ENCODE measurements at regions not wholly inside any gene's neighbourhood (a gene's known extent, or its start where the extent isn't known, plus 50 kb on each side); places are given as distances from the start of the nearest gene placed in this dataset.

DNA sequence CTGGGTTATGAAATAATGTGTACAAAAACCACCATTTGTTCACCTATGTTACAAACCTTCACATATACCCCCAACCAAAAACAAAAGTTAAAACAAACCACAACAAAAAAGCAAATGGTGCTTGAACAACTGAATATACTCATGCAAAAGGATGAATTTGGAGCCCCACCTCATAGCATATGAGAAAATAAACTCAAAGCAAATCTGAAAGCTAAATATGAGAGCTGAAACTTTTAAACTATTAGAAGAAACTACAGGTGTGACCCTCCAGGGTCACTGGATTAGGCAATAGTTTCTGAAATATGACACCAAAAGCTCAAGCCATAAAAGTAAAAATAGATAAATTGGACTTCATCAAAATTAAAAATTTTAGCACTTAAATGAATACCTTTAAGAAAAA is 215.5 kb upstream of the CHRM3 start:
- H3K4me1 ChIP-seq (replicated peaks in 1 of 2; ENCODE audit: control insufficient read depth in 2 of 2, insufficient read depth in 2 of 2, low read length in 2 of 2): no peaks in the 10 kb centered on the region
- no peak overlapping the region for H3K4me2 ChIP-seq (ENCODE audit: insufficient read depth, low read length)
- no peak overlapping the region for H3K27ac ChIP-seq (ENCODE audit: extremely low read depth, low read depth, low read length)
- DNase-seq (ENCODE audit: extremely low read depth in 1 of 4, low spot score in 3 of 4) (no peak), FAIRE-seq (no peak), ATAC-seq (no peak)
- H3K9me1 ChIP-seq (ENCODE audit: control insufficient read depth, insufficient read depth, low read length): no peaks in the 10 kb centered on the region
- H3K36me3 ChIP-seq (ENCODE audit: control insufficient read depth, insufficient read depth, low read length): no peaks in the 10 kb centered on the region
- intact Hi-C loops (cut with micrococcal nuclease): no loop called here
- no peak overlapping the region for H3K4me3 ChIP-seq
- H3K9ac ChIP-seq (ENCODE audit: insufficient read depth in 1 of 2, low read depth in 2 of 2, low read length in 2 of 2): no peak overlapping the region
- CTCF ChIA-PET (ENCODE audit: low intra/inter-chr PET ratio): no interaction called here
- H4K20me1 ChIP-seq (replicated peaks; ENCODE audit: control insufficient read depth, insufficient read depth, low read length): no peaks in the 10 kb centered on the region
- H3K9me3 ChIP-seq (replicated peaks; ENCODE audit: control insufficient read depth, insufficient read depth, low read depth, low read length): peaks cover 2% of the 10 kb centered on the region; the same call in 1 of the 2 replicates
- no peaks in the 10 kb centered on the region for H3K27me3 ChIP-seq (ENCODE audit: control insufficient read depth in 2 of 2, insufficient read depth in 2 of 2, low read length in 2 of 2)
- BruUV-seq (replicated peaks): no TSS peak
- POLR2A ChIA-PET: no interaction called here
- no peaks in the 10 kb centered on the region for H3K79me2 ChIP-seq (ENCODE audit: control insufficient read depth, insufficient read depth, low read length)
- H2AFZ ChIP-seq (ENCODE audit: low read depth, low read length): no peak overlapping the region
- TF ChIP-seq CEBPG (CRISPR knock-in tag; IDR thresholded peaks at IDR 0.05) (no peak), CEBPG (tag; conservative IDR thresholded peaks at IDR 0.05 in 1 of 2, IDR thresholded peaks at IDR 0.05 in 1 of 2) (no peak), MAFG (tag; conservative IDR thresholded peaks at IDR 0.05) (no peak), HEY1 (CRISPR knock-in tag; IDR thresholded peaks at IDR 0.05; ENCODE audit: borderline replicate concordance) (no peak), ZNF274 (IDR thresholded peaks at IDR 0.05; ENCODE audit: borderline replicate concordance, low read depth, low read length) (no peak), POLR2B (IDR thresholded peaks at IDR 0.05; ENCODE audit: low read depth, partially characterized antibody) (no peak), NRF1 (conservative IDR thresholded peaks at IDR 0.05 in 1 of 2, IDR thresholded peaks at IDR 0.05 in 1 of 2) (no peak), SRSF1 (IDR thresholded peaks at IDR 0.05; ENCODE audit: low read depth, low read length) (no peak), NUFIP1 (IDR thresholded peaks at IDR 0.05; ENCODE audit: partially characterized antibody) (no peak)
- TF ChIP-seq, protein P1, sequence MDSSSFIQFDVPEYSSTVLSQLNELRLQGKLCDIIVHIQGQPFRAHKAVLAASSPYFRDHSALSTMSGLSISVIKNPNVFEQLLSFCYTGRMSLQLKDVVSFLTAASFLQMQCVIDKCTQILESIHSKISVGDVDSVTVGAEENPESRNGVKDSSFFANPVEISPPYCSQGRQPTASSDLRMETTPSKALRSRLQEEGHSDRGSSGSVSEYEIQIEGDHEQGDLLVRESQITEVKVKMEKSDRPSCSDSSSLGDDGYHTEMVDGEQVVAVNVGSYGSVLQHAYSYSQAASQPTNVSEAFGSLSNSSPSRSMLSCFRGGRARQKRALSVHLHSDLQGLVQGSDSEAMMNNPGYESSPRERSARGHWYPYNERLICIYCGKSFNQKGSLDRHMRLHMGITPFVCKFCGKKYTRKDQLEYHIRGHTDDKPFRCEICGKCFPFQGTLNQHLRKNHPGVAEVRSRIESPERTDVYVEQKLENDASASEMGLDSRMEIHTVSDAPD (CRISPR knock-in tag; IDR thresholded peaks at IDR 0.05): no peak
- in situ Hi-C loops (cut with MboI): no loop called here

Measured in K562 (cell line).